ENCODE measurements at regions not wholly inside any gene's neighbourhood (a gene's known extent, or its start where the extent isn't known, plus 50 kb on each side); places are given as distances from the start of the nearest gene placed in this dataset.

- FAIRE-seq = no peak
- no peaks in the 10 kb centered on the region for H3K23me2 ChIP-seq (ENCODE audit: low read depth, low read length)
These were observed 557.9 kb upstream of the ZNF385D start for GRCh38 chr3:22308871-22309270.

More at GRCh38 chr3:22308871-22309270, 557.9 kb upstream of the ZNF385D start:
- Histone ChIP-seq H2BK15ac (ENCODE audit: low read length) (no peak overlapping the region), H2BK5ac (ENCODE audit: low read depth, low read length) (no peak overlapping the region), H4K5ac (ENCODE audit: insufficient read length, low read depth, low read length) (no peak overlapping the region), H3K4me3 (ENCODE audit: extremely low read depth in 1 of 4, insufficient read depth in 2 of 4, low read depth in 3 of 4, low read length in 4 of 4) (no peak overlapping the region), H3K9me3 (ENCODE audit: insufficient read depth in 2 of 2, low read depth in 1 of 2, low read length in 1 of 2) (no peaks in the 10 kb centered on the region), H4K91ac (replicated peaks; ENCODE audit: insufficient read length, low read length) (no peak overlapping the region), H3K56ac (replicated peaks; ENCODE audit: insufficient read length, low read depth, low read length) (no peak overlapping the region), H3K23ac (ENCODE audit: insufficient read length) (no peak overlapping the region), H3K27me3 (replicated peaks in 1 of 4; ENCODE audit: control insufficient read depth in 3 of 4, extremely low read depth in 1 of 4, insufficient read depth in 3 of 4, low read length in 3 of 4) (no peaks in the 10 kb centered on the region), H3K79me1 (ENCODE audit: low read depth, low read length) (no peaks in the 10 kb centered on the region), H3K4me1 (replicated peaks in 1 of 4; ENCODE audit: control insufficient read depth in 3 of 4, insufficient read depth in 4 of 4, low read length in 3 of 4) (0 out of 7 replicates have a peak, but pooled peaks cover 0 to 2% (median 0%) of the 10 kb centered on the region in 4 experiments), H2AFZ (ENCODE audit: low read length) (no peak overlapping the region), H3K36me3 (ENCODE audit: control insufficient read depth in 2 of 4, insufficient read depth in 4 of 4, low read length in 3 of 4) (no peaks in the 10 kb centered on the region), H4K8ac (ENCODE audit: extremely low read depth, insufficient read depth, low read length) (no peak overlapping the region), H3K4me2 (ENCODE audit: insufficient read depth in 1 of 2, low read depth in 2 of 2, low read length in 2 of 2) (no peak overlapping the region), H3K79me2 (ENCODE audit: control insufficient read depth in 1 of 2, insufficient read depth in 2 of 2, low read length in 2 of 2) (no peaks in the 10 kb centered on the region), H4K20me1 (replicated peaks in 1 of 2; ENCODE audit: control insufficient read depth in 1 of 2, insufficient read depth in 2 of 2, low read length in 2 of 2) (no peaks in the 10 kb centered on the region), H2AK5ac (ENCODE audit: low read depth, low read length) (no peak overlapping the region), H2BK20ac (ENCODE audit: low read length) (no peak overlapping the region), H3K4ac (replicated peaks; ENCODE audit: insufficient read length, low read depth, low read length) (no peak overlapping the region), H2BK120ac (replicated peaks; ENCODE audit: low read depth, low read length) (no peak overlapping the region), H3K9ac (replicated peaks in 1 of 4; ENCODE audit: extremely low read depth in 1 of 4, low read depth in 3 of 4, low read length in 3 of 4) (no peak overlapping the region), H3K14ac (ENCODE audit: insufficient read length) (no peak overlapping the region), H2BK12ac (ENCODE audit: low read depth, low read length) (no peak overlapping the region), H3K18ac (ENCODE audit: extremely low read depth, low read length) (no peak overlapping the region), H3K27ac (ENCODE audit: low read depth, low read length) (no peak overlapping the region)
- ChIA-PET CTCF (ENCODE audit: partially characterized antibody) (no interaction called here), POLR2A (ENCODE audit: partially characterized antibody) (no interaction called here)
- whole genome bisulfite sequencing, 2 experiments (ENCODE audit: extremely low coverage in 1 of 2, insufficient coverage in 1 of 2, insufficient read length in 1 of 2, insufficient replicate concordance in 2 of 2, low coverage in 1 of 2, low lambda C conversion rate in 2 of 2, missing lambda C conversion rate in 1 of 2) = 100% methylated on average over 1 of the region's 1 CpG; no CpG with 5 or more reads in 1 of the 2 experiments
- TF ChIP-seq POU5F1 (IDR thresholded peaks at IDR 0.05; ENCODE audit: low read depth, low read length) = no peak
- TF ChIP-seq BRCA1 (IDR thresholded peaks at IDR 0.05; ENCODE audit: low read depth, low read length) = no peak
- TF ChIP-seq TBP (IDR thresholded peaks at IDR 0.05; ENCODE audit: low read depth, low read length) = no peak
- no peak for DNase-seq (ENCODE audit: low read depth in 1 of 2, low spot score in 2 of 2)

Data from H1 (cell line).